HG03565 (cell line): ENCODE measurements at regions not wholly inside any gene's neighbourhood (a gene's known extent, or its start where the extent isn't known, plus 50 kb on each side); places are given as distances from the start of the nearest gene placed in this dataset.
"Not testable (repeated sequence)": the region's sequence is repeated elsewhere in the genome, so short reads cannot be mapped to it uniquely, and the experiment has no call there.

Source experiments
- ATAC-seq: cut with Tn5 transposase; IDR thresholded peaks from one replicate; pipeline ENCODE4 v1.9.1; 2021; ENCODE audit warnings: mild to moderate bottlenecking, moderate library complexity; ENCODE audit not compliant: unreplicated experiment

GRCh38 chr4:33878710-33879109, 2365.6 kb downstream of the ARAP2 start:
- ATAC-seq: no peak

- ATAC-seq: no peak
Observed at GRCh38 chr4:33881176-33881575, 2363.1 kb downstream of the ARAP2 start.

GRCh38 chr4:33882246-33882990, 2361.9 kb downstream of the ARAP2 start:
- no peak for ATAC-seq

GRCh38 chr4:33883111-33883510, 2361.2 kb downstream of the ARAP2 start:
- ATAC-seq: no peak

- ATAC-seq: no peak
Observed at GRCh38 chr4:33886356-33886755, 2358.0 kb downstream of the ARAP2 start.

- ATAC-seq: no peak
Observed at GRCh38 chr4:33890841-33891240, 2353.5 kb downstream of the ARAP2 start.

- ATAC-seq: no peak
Observed at GRCh38 chr4:33911959-33912358, 2332.4 kb downstream of the ARAP2 start.

- no peak for ATAC-seq
Observed at GRCh38 chr4:33914386-33914785, 2329.9 kb downstream of the ARAP2 start.

GRCh38 chr4:33923469-33923868, 2320.8 kb downstream of the ARAP2 start:
- ATAC-seq: no peak

GRCh38 chr4:33924239-33924638, 2320.1 kb downstream of the ARAP2 start:
- ATAC-seq: no peak

- ATAC-seq: no peak
Observed at GRCh38 chr4:33924811-33925210, 2319.5 kb downstream of the ARAP2 start.

- no peak for ATAC-seq
Observed at GRCh38 chr4:33930497-33930896, 2313.8 kb downstream of the ARAP2 start.

GRCh38 chr4:33931026-33931425, 2313.3 kb downstream of the ARAP2 start:
- ATAC-seq: no peak

GRCh38 chr4:33940281-33940680, 2304.0 kb downstream of the ARAP2 start:
- ATAC-seq: no peak

GRCh38 chr4:33941854-33942253, 2302.5 kb downstream of the ARAP2 start:
- no peak for ATAC-seq

GRCh38 chr4:33948921-33949320, 2295.4 kb downstream of the ARAP2 start:
- no peak for ATAC-seq

GRCh38 chr4:33953848-33954247, 2290.5 kb downstream of the ARAP2 start:
- not testable (repeated sequence) for ATAC-seq

GRCh38 chr4:33954759-33955158, 2289.6 kb downstream of the ARAP2 start:
- no peak for ATAC-seq

GRCh38 chr4:33959519-33959918, 2284.8 kb downstream of the ARAP2 start:
- ATAC-seq: no peak

GRCh38 chr4:33961761-33962160, 2282.6 kb downstream of the ARAP2 start:
- ATAC-seq: no peak

- ATAC-seq: no peak
Observed at GRCh38 chr4:33966808-33967207, 2277.5 kb downstream of the ARAP2 start.

- ATAC-seq: no peak
Observed at GRCh38 chr4:33974270-33974669, 2270.0 kb downstream of the ARAP2 start.

GRCh38 chr4:33975995-33976394, 2268.3 kb downstream of the ARAP2 start:
- ATAC-seq: no peak
